ENCODE measurements at regions not wholly inside any gene's neighbourhood (a gene's known extent, or its start where the extent isn't known, plus 50 kb on each side); places are given as distances from the start of the nearest gene placed in this dataset.

- no TSS peak for BruUV-seq (replicated peaks)
- Histone ChIP-seq H3K4me1 (ENCODE audit: control insufficient read depth, extremely low read depth, insufficient read depth, low read length) (no peaks in the 10 kb centered on the region), H3K9me3 (replicated peaks; ENCODE audit: control insufficient read depth, insufficient read depth, low read length) (no peaks in the 10 kb centered on the region), H3K9me1 (replicated peaks; ENCODE audit: control insufficient read depth, extremely low read depth, insufficient read depth, low read length) (no peaks in the 10 kb centered on the region), H3K27ac (ENCODE audit: insufficient read depth, low read depth, low read length) (no peak overlapping the region), H4K20me1 (replicated peaks; ENCODE audit: control insufficient read depth, extremely low read depth, insufficient read depth, low read length) (no peaks in the 10 kb centered on the region), H3K9ac (replicated peaks; ENCODE audit: extremely low read depth, insufficient read depth, low read length) (no peak overlapping the region), H3K4me2 (ENCODE audit: insufficient read depth, low read length) (no peak overlapping the region), H3K79me2 (ENCODE audit: control insufficient read depth, insufficient read depth, low read length) (no peaks in the 10 kb centered on the region), H3K36me3 (ENCODE audit: control insufficient read depth in 2 of 2, extremely low read depth in 1 of 2, insufficient read depth in 2 of 2, low read length in 2 of 2) (no peaks in the 10 kb centered on the region), H2AFZ (ENCODE audit: low read depth, low read length) (no peak overlapping the region), H3K27me3 (ENCODE audit: control insufficient read depth in 2 of 2, insufficient read depth in 2 of 2, low read length in 2 of 2) (peaks cover 5 to 12% of the 10 kb centered on the region in 2 experiments), H3K4me3 (replicated peaks in 1 of 3; ENCODE audit: insufficient read depth in 1 of 3, low read depth in 1 of 3, low read length in 3 of 3) (no peak overlapping the region)
- no peak for DNase-seq (ENCODE audit: low read depth, low spot score)
- dilution Hi-C loops (cut with MboI; ENCODE audit: extremely low pct_ligation_motif_present, low sequenced_read_pairs) (no loop called here), intact Hi-C loops (cut with micrococcal nuclease) (no loop called here)
- ChIA-PET POLR2A (no interaction called here), CTCF (no interaction called here)
- TF ChIP-seq MYC (IDR thresholded peaks at IDR 0.05; ENCODE audit: low read depth, low read length) (no peak), JUN (IDR thresholded peaks at IDR 0.05; ENCODE audit: borderline replicate concordance, insufficient read depth, insufficient read length, low read depth) (no peak), CTCF (IDR thresholded peaks at IDR 0.05; ENCODE audit: extremely low read depth in 1 of 2, insufficient read depth in 1 of 2, low read depth in 1 of 2, low read length in 2 of 2) (no peak), GATA2 (IDR thresholded peaks at IDR 0.05; ENCODE audit: insufficient read depth, insufficient read length, low read depth, low read length) (no peak), POLR2A (IDR thresholded peaks at IDR 0.05; ENCODE audit: low read depth, low read length) (no peak), MAX (IDR thresholded peaks at IDR 0.05; ENCODE audit: insufficient read depth, insufficient read length) (no peak), FOS (IDR thresholded peaks at IDR 0.05; ENCODE audit: borderline replicate concordance, insufficient read depth, low read length) (no peak), POLR2AphosphoS5 (IDR thresholded peaks at IDR 0.05; ENCODE audit: insufficient read depth, low read depth, low read length) (no peak), EZH2 (IDR thresholded peaks at IDR 0.05; ENCODE audit: borderline replicate concordance, low read depth, low read length, severe bottlenecking) (no peak)
- FAIRE-seq, result no peak
These were observed 135.3 kb upstream of the ZBED5 start for GRCh38 chr11:10993186-10993585.
